ENCODE measurements at regions not wholly inside any gene's neighbourhood (a gene's known extent, or its start where the extent isn't known, plus 50 kb on each side); places are given as distances from the start of the nearest gene placed in this dataset.

DNA sequence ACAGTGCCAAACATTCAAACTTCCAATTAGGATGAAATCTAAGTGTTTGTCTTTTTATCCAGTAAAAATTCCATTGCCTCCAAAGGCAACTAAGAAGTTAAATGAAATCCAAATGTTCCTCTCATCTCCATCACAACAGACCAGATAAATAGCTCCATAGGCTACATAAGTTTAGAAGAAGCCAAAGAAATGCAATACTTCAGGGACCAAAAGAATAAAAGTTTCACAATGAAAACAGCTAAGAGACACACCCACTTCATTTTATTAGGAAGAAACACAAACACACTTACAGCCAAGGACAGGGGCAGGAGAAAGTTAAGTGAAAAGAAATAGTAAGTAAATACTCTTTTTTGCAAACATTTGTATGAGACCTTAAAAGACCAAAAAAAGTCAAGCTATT lies 88.5 kb upstream of the CCDC150 start:
- Histone ChIP-seq H3K4me3 (ENCODE audit: insufficient read depth, low read depth, low read length) (no peak overlapping the region), H3K27ac (ENCODE audit: low read depth, low read length) (no peak overlapping the region), H3K9ac (ENCODE audit: low read length) (no peak overlapping the region), H4K20me1 (ENCODE audit: insufficient read depth, low read length) (no peaks in the 10 kb centered on the region), H3K36me3 (ENCODE audit: insufficient read depth, low read length) (no peaks in the 10 kb centered on the region), H2AFZ (ENCODE audit: low read depth, low read length) (no peak overlapping the region), H3K9me3 (ENCODE audit: insufficient read depth, low read depth, low read length) (no peaks in the 10 kb centered on the region), H3K4me2 (ENCODE audit: low read length) (no peak overlapping the region), H3K79me2 (ENCODE audit: insufficient read depth, low read length) (no peaks in the 10 kb centered on the region), H3K4me1 (ENCODE audit: insufficient read depth, low read length) (no peaks in the 10 kb centered on the region), H3K27me3 (ENCODE audit: insufficient read depth, low read length) (no peaks in the 10 kb centered on the region)
- no peak overlapping the region for H3K27ac Mint-ChIP-seq (ENCODE audit: unreplicated experiment)
- H3K36me3 Mint-ChIP-seq (ENCODE audit: low read depth, unreplicated experiment): no peaks in the 10 kb centered on the region
- peaks cover 2% of the 10 kb centered on the region for H3K4me1 Mint-ChIP-seq (ENCODE audit: low read depth, unreplicated experiment)
- DNase-seq (ENCODE audit: low read depth) (no peak), FAIRE-seq (no peak)
- H3K4me3 Mint-ChIP-seq (ENCODE audit: unreplicated experiment): no peak overlapping the region
- no peaks in the 10 kb centered on the region for H3K9me3 Mint-ChIP-seq (ENCODE audit: unreplicated experiment)
- peaks cover 3% of the 10 kb centered on the region for H3K27me3 Mint-ChIP-seq (ENCODE audit: low read depth, unreplicated experiment)
- no peak for TF ChIP-seq EZH2 (IDR thresholded peaks at IDR 0.05; ENCODE audit: insufficient read depth, low read length)
- TF ChIP-seq, protein P1, sequence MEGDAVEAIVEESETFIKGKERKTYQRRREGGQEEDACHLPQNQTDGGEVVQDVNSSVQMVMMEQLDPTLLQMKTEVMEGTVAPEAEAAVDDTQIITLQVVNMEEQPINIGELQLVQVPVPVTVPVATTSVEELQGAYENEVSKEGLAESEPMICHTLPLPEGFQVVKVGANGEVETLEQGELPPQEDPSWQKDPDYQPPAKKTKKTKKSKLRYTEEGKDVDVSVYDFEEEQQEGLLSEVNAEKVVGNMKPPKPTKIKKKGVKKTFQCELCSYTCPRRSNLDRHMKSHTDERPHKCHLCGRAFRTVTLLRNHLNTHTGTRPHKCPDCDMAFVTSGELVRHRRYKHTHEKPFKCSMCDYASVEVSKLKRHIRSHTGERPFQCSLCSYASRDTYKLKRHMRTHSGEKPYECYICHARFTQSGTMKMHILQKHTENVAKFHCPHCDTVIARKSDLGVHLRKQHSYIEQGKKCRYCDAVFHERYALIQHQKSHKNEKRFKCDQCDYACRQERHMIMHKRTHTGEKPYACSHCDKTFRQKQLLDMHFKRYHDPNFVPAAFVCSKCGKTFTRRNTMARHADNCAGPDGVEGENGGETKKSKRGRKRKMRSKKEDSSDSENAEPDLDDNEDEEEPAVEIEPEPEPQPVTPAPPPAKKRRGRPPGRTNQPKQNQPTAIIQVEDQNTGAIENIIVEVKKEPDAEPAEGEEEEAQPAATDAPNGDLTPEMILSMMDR (IDR thresholded peaks at IDR 0.05; ENCODE audit: insufficient read depth, low read depth, low read length): no peak

DNA sequence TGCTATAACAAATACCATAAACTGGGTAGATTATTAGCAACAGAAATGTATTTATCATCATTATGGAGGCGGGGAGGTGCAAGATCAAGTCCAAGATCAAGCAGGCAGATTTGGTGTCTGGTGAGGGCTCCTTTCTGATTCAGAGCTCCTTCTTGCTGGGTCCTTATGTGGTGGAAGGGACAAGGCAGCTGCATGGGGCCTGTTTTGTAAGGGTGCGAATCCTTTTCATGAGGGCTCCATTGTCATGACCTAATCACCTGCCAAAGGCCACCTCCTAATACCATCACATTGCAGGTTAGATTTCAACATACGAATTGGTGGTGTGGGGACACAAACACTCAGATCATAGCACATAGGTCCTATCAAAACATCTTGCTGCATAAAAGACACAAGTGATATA lies 84.4 kb upstream of the CCDC150 start:
- DNase-seq (ENCODE audit: low read depth) (no peak), FAIRE-seq (no peak)
- TF ChIP-seq, protein P1 (IDR thresholded peaks at IDR 0.05; ENCODE audit: insufficient read depth, low read depth, low read length): no peak
- TF ChIP-seq EZH2 (IDR thresholded peaks at IDR 0.05; ENCODE audit: insufficient read depth, low read length): no peak
- no peak overlapping the region for H3K27ac ChIP-seq (ENCODE audit: low read depth, low read length)
- no peak overlapping the region for H3K4me3 ChIP-seq (ENCODE audit: insufficient read depth, low read depth, low read length)
- peaks cover 2% of the 10 kb centered on the region for H3K4me1 Mint-ChIP-seq (ENCODE audit: low read depth, unreplicated experiment)
- H3K4me2 ChIP-seq (ENCODE audit: low read length): no peak overlapping the region
- H3K36me3 Mint-ChIP-seq (ENCODE audit: low read depth, unreplicated experiment): no peaks in the 10 kb centered on the region
- no peak overlapping the region for H2AFZ ChIP-seq (ENCODE audit: low read depth, low read length)
- H3K36me3 ChIP-seq (ENCODE audit: insufficient read depth, low read length): no peaks in the 10 kb centered on the region
- no peaks in the 10 kb centered on the region for H3K9me3 ChIP-seq (ENCODE audit: insufficient read depth, low read depth, low read length)
- H3K9me3 Mint-ChIP-seq (ENCODE audit: unreplicated experiment): no peaks in the 10 kb centered on the region
- no peaks in the 10 kb centered on the region for H3K27me3 Mint-ChIP-seq (ENCODE audit: low read depth, unreplicated experiment)
- no peak overlapping the region for H3K9ac ChIP-seq (ENCODE audit: low read length)
- H3K79me2 ChIP-seq (ENCODE audit: insufficient read depth, low read length): no peaks in the 10 kb centered on the region
- no peaks in the 10 kb centered on the region for H3K27me3 ChIP-seq (ENCODE audit: insufficient read depth, low read length)
- H4K20me1 ChIP-seq (ENCODE audit: insufficient read depth, low read length): no peaks in the 10 kb centered on the region
- no peak overlapping the region for H3K4me3 Mint-ChIP-seq (ENCODE audit: unreplicated experiment)
- H3K4me1 ChIP-seq (ENCODE audit: insufficient read depth, low read length): no peaks in the 10 kb centered on the region
- no peak overlapping the region for H3K27ac Mint-ChIP-seq (ENCODE audit: unreplicated experiment)

DNA sequence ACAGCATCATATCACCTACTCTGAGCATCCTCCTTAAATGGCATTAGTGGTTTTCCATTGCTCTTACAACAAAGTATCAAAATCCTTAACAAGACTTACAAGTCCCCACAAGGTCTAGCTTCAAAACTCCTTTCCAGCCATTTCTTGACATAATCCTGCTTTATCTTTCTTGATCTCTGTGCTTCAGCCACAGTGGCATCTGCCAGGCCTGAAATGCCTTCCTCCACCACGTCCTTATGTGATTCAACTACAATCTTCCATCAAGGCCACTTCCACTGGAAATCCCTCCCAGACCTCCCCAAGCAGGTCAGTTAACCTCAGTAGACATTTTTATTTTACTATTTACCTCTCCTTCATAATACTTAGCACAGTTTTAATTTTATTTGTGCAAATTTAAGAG lies 83.8 kb upstream of the CCDC150 start:
- no peaks in the 10 kb centered on the region for H3K36me3 Mint-ChIP-seq (ENCODE audit: low read depth, unreplicated experiment)
- H3K4me1 ChIP-seq (ENCODE audit: insufficient read depth, low read length): no peaks in the 10 kb centered on the region
- no peak for DNase-seq (ENCODE audit: low read depth)
- no peaks in the 10 kb centered on the region for H3K27me3 Mint-ChIP-seq (ENCODE audit: low read depth, unreplicated experiment)
- peaks cover 2% of the 10 kb centered on the region for H3K4me1 Mint-ChIP-seq (ENCODE audit: low read depth, unreplicated experiment)
- no peak for TF ChIP-seq EZH2 (IDR thresholded peaks at IDR 0.05; ENCODE audit: insufficient read depth, low read length)
- TF ChIP-seq, protein P1 (IDR thresholded peaks at IDR 0.05; ENCODE audit: insufficient read depth, low read depth, low read length): no peak
- no peak overlapping the region for H3K27ac Mint-ChIP-seq (ENCODE audit: unreplicated experiment)
- no peak overlapping the region for H3K4me3 ChIP-seq (ENCODE audit: insufficient read depth, low read depth, low read length)
- no peaks in the 10 kb centered on the region for H4K20me1 ChIP-seq (ENCODE audit: insufficient read depth, low read length)
- no peak overlapping the region for H3K4me3 Mint-ChIP-seq (ENCODE audit: unreplicated experiment)
- H3K9me3 ChIP-seq (ENCODE audit: insufficient read depth, low read depth, low read length): no peaks in the 10 kb centered on the region
- H3K9ac ChIP-seq (ENCODE audit: low read length): no peak overlapping the region
- no peaks in the 10 kb centered on the region for H3K79me2 ChIP-seq (ENCODE audit: insufficient read depth, low read length)
- no peak overlapping the region for H3K27ac ChIP-seq (ENCODE audit: low read depth, low read length)
- no peak overlapping the region for H3K4me2 ChIP-seq (ENCODE audit: low read length)
- no peak for FAIRE-seq
- no peaks in the 10 kb centered on the region for H3K36me3 ChIP-seq (ENCODE audit: insufficient read depth, low read length)
- H3K9me3 Mint-ChIP-seq (ENCODE audit: unreplicated experiment): no peaks in the 10 kb centered on the region
- no peak overlapping the region for H2AFZ ChIP-seq (ENCODE audit: low read depth, low read length)
- no peaks in the 10 kb centered on the region for H3K27me3 ChIP-seq (ENCODE audit: insufficient read depth, low read length)
